Mucosa of rectum (tissue), 2 donors: ENCODE measurements at regions not wholly inside any gene's neighbourhood (a gene's known extent, or its start where the extent isn't known, plus 50 kb on each side); places are given as distances from the start of the nearest gene placed in this dataset.

ENCODE experiments used
- H3K27ac ChIP-seq, 2 donors: one replicate each; pipeline ENCODE4 v1.7.0; 2013; ENCODE audit warnings: inconsistent platforms in 2 of 2, low read depth in 2 of 2, low read length in 2 of 2
- H3K27me3 ChIP-seq, 2 donors: one replicate each; pipeline ENCODE4 v1.7.0; 2013; ENCODE audit warnings: low read length in 2 of 2; ENCODE audit not compliant: control insufficient read depth in 2 of 2, insufficient read depth in 2 of 2
- H3K36me3 ChIP-seq, 2 donors: one replicate each; pipeline ENCODE4 v1.7.0; 2013; ENCODE audit warnings: low read length in 2 of 2; ENCODE audit not compliant: control insufficient read depth in 2 of 2, insufficient read depth in 2 of 2
- H3K4me1 ChIP-seq, 2 donors: one replicate each; pipeline ENCODE4 v1.7.0; 2013; ENCODE audit warnings: low read length in 2 of 2, mild to moderate bottlenecking in 1 of 2; ENCODE audit not compliant: control insufficient read depth in 2 of 2, insufficient read depth in 2 of 2
- H3K4me3 ChIP-seq, 2 donors: one replicate each; pipeline ENCODE4 v1.7.0; 2013; ENCODE audit warnings: low read length in 2 of 2
- H3K9ac ChIP-seq, 2 donors: one replicate each; pipeline ENCODE4 v1.7.0; 2013; ENCODE audit warnings: low read length in 2 of 2, low read depth in 1 of 2, mild to moderate bottlenecking in 1 of 2
- H3K9me3 ChIP-seq, 2 donors: one replicate each; pipeline ENCODE4 v1.7.0; 2013; ENCODE audit warnings: low read length in 2 of 2; ENCODE audit not compliant: control insufficient read depth in 2 of 2
- donor health status: healthy.
- donor health status: Normal muscosa, but diverticular disease.

DNA sequence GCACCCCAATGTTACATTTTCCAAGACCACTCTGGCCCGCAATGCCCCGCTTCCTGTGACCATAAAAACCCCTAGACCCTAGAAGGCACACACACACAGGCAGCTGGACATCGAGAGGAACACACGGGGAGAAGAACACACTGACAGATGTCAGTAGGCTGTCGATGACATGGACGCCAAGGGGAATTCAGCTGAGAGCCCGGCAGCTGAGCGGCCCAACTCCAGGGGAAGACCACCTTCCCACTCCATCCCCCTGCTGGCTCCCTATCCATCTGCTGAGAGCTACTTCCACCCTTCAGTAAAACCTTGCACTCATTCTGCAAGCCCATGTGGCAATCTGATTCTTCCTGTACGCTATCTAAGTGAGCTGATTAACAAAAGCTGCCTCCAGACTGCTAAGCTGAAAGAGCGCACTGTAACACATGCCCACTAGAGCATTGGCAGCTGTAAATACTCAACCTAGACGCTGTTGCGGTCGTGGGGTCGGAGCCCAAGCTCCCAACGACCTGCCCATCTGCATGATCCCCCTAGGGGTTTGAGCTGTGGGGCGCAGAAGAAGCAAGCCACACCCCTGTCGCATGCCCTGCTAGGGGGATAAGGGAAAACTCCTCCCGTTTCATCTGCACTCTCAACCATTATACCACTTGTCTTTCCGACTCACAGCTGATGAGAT is 843.6 kb upstream of the POT1 start:
- no peaks in the 10 kb centered on the region for H3K27me3 ChIP-seq
- no peaks in the 10 kb centered on the region for H3K4me1 ChIP-seq
- H3K36me3 ChIP-seq: no peaks in the 10 kb centered on the region
- no peak overlapping the region for H3K27ac ChIP-seq
- peaks cover 0 to 3% of the 10 kb centered on the region in 2 donors for H3K9me3 ChIP-seq
- H3K9ac ChIP-seq: no peak overlapping the region
- no peak overlapping the region for H3K4me3 ChIP-seq

- H3K27ac ChIP-seq: no peak overlapping the region
- H3K9ac ChIP-seq: no peak overlapping the region
Observed at GRCh38 chr7:125747966-125748365, 818.3 kb upstream of the POT1 start.

GRCh38 chr7:125746510-125746909 is 816.9 kb upstream of the POT1 start:
- Histone ChIP-seq H3K9me3 (no peaks in the 10 kb centered on the region), H3K27me3 (no peaks in the 10 kb centered on the region), H3K4me1 (no peaks in the 10 kb centered on the region), H3K27ac (no peak overlapping the region), H3K36me3 (no peaks in the 10 kb centered on the region), H3K4me3 (no peak overlapping the region), H3K9ac (no peak overlapping the region)

More at GRCh38 chr7:125747966-125748365, 818.3 kb upstream of the POT1 start:
- no peak overlapping the region for H3K4me3 ChIP-seq
- no peaks in the 10 kb centered on the region for H3K4me1 ChIP-seq
- H3K9me3 ChIP-seq: no peaks in the 10 kb centered on the region
- no peaks in the 10 kb centered on the region for H3K27me3 ChIP-seq
- H3K36me3 ChIP-seq: no peaks in the 10 kb centered on the region

DNA sequence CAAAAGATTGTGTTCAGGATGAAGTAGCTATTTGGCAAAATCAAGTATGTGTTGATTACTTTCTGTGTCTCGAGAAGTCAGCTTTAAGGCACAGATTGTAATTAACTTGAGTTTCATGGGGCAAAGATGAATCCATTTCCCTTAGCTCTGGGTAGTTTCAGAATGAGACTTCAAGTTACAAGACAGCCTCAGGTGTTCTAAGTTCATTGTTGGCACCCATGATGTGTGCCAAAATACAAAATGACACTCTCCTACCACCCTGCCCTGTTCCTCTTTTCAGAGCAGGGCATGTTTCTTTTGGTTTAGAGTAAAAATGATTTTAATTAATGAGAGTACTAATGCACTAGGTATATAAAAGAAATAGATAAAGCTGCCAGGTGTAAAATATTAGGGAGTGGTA is 797.6 kb upstream of the POT1 start:
- H3K36me3 ChIP-seq: no peaks in the 10 kb centered on the region
- no peak overlapping the region for H3K9ac ChIP-seq
- no peaks in the 10 kb centered on the region for H3K4me1 ChIP-seq
- H3K4me3 ChIP-seq: no peak overlapping the region
- H3K9me3 ChIP-seq: no peaks in the 10 kb centered on the region
- H3K27me3 ChIP-seq: no peaks in the 10 kb centered on the region
- no peak overlapping the region for H3K27ac ChIP-seq

DNA sequence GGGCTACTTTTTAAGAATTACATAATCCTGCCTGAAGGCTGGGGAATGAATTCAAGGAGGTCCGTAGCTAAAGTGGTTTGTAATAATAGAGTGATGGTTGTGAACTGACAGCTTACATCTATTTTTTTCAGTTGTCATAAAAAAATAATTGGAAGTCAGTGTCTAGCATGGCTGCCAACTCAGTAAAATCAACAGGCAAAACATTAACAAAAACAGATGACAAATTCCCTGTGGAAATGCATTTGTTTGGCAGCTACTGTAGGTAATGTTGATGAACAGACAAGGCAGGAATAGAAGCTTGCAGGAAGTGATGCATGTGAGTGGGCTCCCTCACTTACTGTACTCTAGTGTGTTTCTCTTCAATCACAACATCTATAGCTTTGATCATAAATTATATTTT is 766.0 kb upstream of the POT1 start:
- Histone ChIP-seq H3K9me3 (no peaks in the 10 kb centered on the region), H3K27ac (no peak overlapping the region), H3K4me1 (no peaks in the 10 kb centered on the region), H3K4me3 (no peak overlapping the region), H3K9ac (no peak overlapping the region), H3K27me3 (no peaks in the 10 kb centered on the region), H3K36me3 (no peaks in the 10 kb centered on the region)

GRCh38 chr7:125683156-125683555 is 753.5 kb upstream of the POT1 start:
- Histone ChIP-seq H3K27me3 (no peaks in the 10 kb centered on the region), H3K9ac (no peak overlapping the region), H3K27ac (no peak overlapping the region), H3K4me3 (no peak overlapping the region), H3K4me1 (no peaks in the 10 kb centered on the region), H3K9me3 (no peaks in the 10 kb centered on the region), H3K36me3 (no peaks in the 10 kb centered on the region)

DNA sequence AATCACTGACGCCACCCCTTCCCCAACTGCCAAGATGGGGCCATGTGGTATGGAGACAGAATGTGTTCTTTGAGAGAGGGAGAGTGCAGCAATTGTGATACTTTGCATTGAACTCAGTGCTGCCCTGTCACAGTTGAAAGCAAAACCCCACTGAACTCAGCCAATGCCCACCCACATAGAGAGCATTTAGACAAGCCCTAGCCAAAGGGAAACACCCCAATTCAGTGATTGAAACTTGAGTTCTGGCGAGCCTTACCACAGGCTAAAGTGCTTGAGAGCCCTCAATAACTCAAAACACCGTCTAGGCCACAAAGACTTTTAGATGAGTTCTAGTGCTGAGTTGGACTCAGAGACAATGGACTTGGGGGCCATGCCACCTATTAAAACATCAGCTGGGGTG is 751.9 kb upstream of the POT1 start:
- no peak overlapping the region for H3K9ac ChIP-seq
- no peak overlapping the region for H3K27ac ChIP-seq
- no peaks in the 10 kb centered on the region for H3K4me1 ChIP-seq
- H3K9me3 ChIP-seq: no peaks in the 10 kb centered on the region
- H3K4me3 ChIP-seq: no peak overlapping the region
- H3K36me3 ChIP-seq: no peaks in the 10 kb centered on the region
- no peaks in the 10 kb centered on the region for H3K27me3 ChIP-seq

DNA sequence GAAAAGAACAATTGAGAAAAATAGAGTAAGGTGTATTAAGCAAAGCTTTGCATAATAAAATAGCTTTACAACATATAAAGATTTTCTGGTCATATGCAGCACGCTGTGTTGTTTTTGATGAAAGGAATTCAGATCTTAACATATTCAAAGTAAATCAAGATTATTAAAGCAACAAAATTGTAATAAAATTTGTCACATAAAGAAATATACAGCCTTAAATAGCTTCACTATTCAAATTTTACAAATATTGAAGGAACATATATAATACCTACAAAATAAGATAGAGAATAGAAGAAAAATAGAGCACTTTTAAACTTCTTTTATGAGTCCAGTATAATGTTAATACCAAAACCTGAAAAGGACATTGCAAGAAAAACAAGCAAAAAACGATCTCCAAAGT is 749.1 kb upstream of the POT1 start:
- no peaks in the 10 kb centered on the region for H3K27me3 ChIP-seq
- H3K4me1 ChIP-seq: no peaks in the 10 kb centered on the region
- H3K27ac ChIP-seq: no peak overlapping the region
- no peaks in the 10 kb centered on the region for H3K36me3 ChIP-seq
- no peaks in the 10 kb centered on the region for H3K9me3 ChIP-seq
- no peak overlapping the region for H3K9ac ChIP-seq
- H3K4me3 ChIP-seq: no peak overlapping the region

GRCh38 chr7:125675640-125676039 is 746.0 kb upstream of the POT1 start:
- Histone ChIP-seq H3K4me1 (no peaks in the 10 kb centered on the region), H3K9me3 (no peaks in the 10 kb centered on the region), H3K36me3 (no peaks in the 10 kb centered on the region), H3K9ac (no peak overlapping the region), H3K4me3 (no peak overlapping the region), H3K27me3 (no peaks in the 10 kb centered on the region), H3K27ac (no peak overlapping the region)

DNA sequence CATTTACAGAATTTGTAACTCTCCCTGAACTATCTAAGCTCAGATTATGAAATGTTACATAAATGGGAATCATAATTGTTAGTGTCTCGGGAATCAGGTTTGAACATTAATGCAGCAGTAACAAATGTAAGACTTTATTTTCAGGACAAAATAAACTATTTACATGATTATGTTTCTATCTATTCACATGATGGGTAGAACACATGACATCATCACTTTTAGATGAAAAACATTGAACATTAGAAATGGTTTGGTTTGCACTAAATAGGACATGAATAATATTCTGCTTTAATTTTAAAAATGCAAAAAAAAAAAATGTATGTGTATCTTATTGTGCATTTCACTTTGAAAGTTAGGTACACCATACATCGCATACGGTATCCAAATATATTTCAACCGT is 745.5 kb upstream of the POT1 start:
- Histone ChIP-seq H3K9ac (no peak overlapping the region), H3K9me3 (no peaks in the 10 kb centered on the region), H3K4me3 (no peak overlapping the region), H3K27me3 (no peaks in the 10 kb centered on the region), H3K36me3 (no peaks in the 10 kb centered on the region), H3K4me1 (no peaks in the 10 kb centered on the region), H3K27ac (no peak overlapping the region)
